ENCODE measurements at regions not wholly inside any gene's neighbourhood (a gene's known extent, or its start where the extent isn't known, plus 50 kb on each side); places are given as distances from the start of the nearest gene placed in this dataset.

- dilution Hi-C loops (cut with MboI; ENCODE audit: extremely low pct_ligation_motif_present, low sequenced_read_pairs), result no loop called here
- BruUV-seq (replicated peaks), result no TSS peak
Observed at GRCh38 chrX:142499992-142500391, 294.9 kb upstream of the MAGEC2 start.

More at GRCh38 chrX:142499992-142500391, 294.9 kb upstream of the MAGEC2 start:
- H3K79me2 ChIP-seq (ENCODE audit: control insufficient read depth, insufficient read depth, low read length), result no peaks in the 10 kb centered on the region
- DNase-seq (ENCODE audit: low read depth, low spot score), result no peak
- no peaks in the 10 kb centered on the region for H4K20me1 ChIP-seq (replicated peaks; ENCODE audit: control insufficient read depth, extremely low read depth, insufficient read depth, low read length)
- no peaks in the 10 kb centered on the region for H3K9me1 ChIP-seq (replicated peaks; ENCODE audit: control insufficient read depth, extremely low read depth, insufficient read depth, low read length)
- H2AFZ ChIP-seq (ENCODE audit: low read depth, low read length), result no peak overlapping the region
- POLR2A ChIA-PET, result no interaction called here
- intact Hi-C loops (cut with micrococcal nuclease), result no loop called here
- no peaks in the 10 kb centered on the region for H3K9me3 ChIP-seq (replicated peaks; ENCODE audit: control insufficient read depth, insufficient read depth, low read length)
- H3K9ac ChIP-seq (replicated peaks; ENCODE audit: extremely low read depth, insufficient read depth, low read length), result no peak overlapping the region
- no peak overlapping the region for H3K27ac ChIP-seq (ENCODE audit: insufficient read depth, low read depth, low read length)
- TF ChIP-seq CTCF (IDR thresholded peaks at IDR 0.05; ENCODE audit: extremely low read depth in 1 of 2, insufficient read depth in 1 of 2, low read depth in 1 of 2, low read length in 2 of 2) (no peak), MAX (IDR thresholded peaks at IDR 0.05; ENCODE audit: insufficient read depth, insufficient read length) (no peak), GATA2 (IDR thresholded peaks at IDR 0.05; ENCODE audit: insufficient read depth, insufficient read length, low read depth, low read length) (no peak), FOS (IDR thresholded peaks at IDR 0.05; ENCODE audit: borderline replicate concordance, insufficient read depth, low read length) (no peak), POLR2AphosphoS5 (IDR thresholded peaks at IDR 0.05; ENCODE audit: insufficient read depth, low read depth, low read length) (no peak), MYC (IDR thresholded peaks at IDR 0.05; ENCODE audit: low read depth, low read length) (no peak), JUN (IDR thresholded peaks at IDR 0.05; ENCODE audit: borderline replicate concordance, insufficient read depth, insufficient read length, low read depth) (no peak), EZH2 (IDR thresholded peaks at IDR 0.05; ENCODE audit: borderline replicate concordance, low read depth, low read length, severe bottlenecking) (no peak), POLR2A (IDR thresholded peaks at IDR 0.05; ENCODE audit: low read depth, low read length) (no peak)
- no peaks in the 10 kb centered on the region for H3K36me3 ChIP-seq (ENCODE audit: control insufficient read depth in 2 of 2, extremely low read depth in 1 of 2, insufficient read depth in 2 of 2, low read length in 2 of 2)
- CTCF ChIA-PET, result no interaction called here
- no peaks in the 10 kb centered on the region for H3K4me1 ChIP-seq (ENCODE audit: control insufficient read depth, extremely low read depth, insufficient read depth, low read length)
- FAIRE-seq, result no peak
- no peak overlapping the region for H3K4me3 ChIP-seq (replicated peaks in 1 of 3; ENCODE audit: insufficient read depth in 1 of 3, low read depth in 1 of 3, low read length in 3 of 3)
- H3K4me2 ChIP-seq (ENCODE audit: insufficient read depth, low read length), result no peak overlapping the region
- H3K27me3 ChIP-seq (ENCODE audit: control insufficient read depth in 2 of 2, insufficient read depth in 2 of 2, low read length in 2 of 2), result no peaks in the 10 kb centered on the region
